A673 (cell line): ENCODE measurements at regions not wholly inside any gene's neighbourhood (a gene's known extent, or its start where the extent isn't known, plus 50 kb on each side); places are given as distances from the start of the nearest gene placed in this dataset.
A peak's percentile ranks its signal among the peaks of the same experiment; 100 is the strongest.

ENCODE experiments used
- BruUV-seq: library from RNA; stranded (reverse); fragments of 400-500 nt; replicated peaks from 2 replicates; lab custom pipeline; 2021; lab: Mats Ljungman, UMichigan
- CTCF ChIA-PET: fragments of 300-600 bp; sonication (Branson Sonifier 250); formaldehyde crosslinking; loops from one replicate; lab custom pipeline; 2022; ENCODE audit warnings: antibody characterized with exemption; lab: Charles Lee
- POLR2A ChIA-PET: fragments of 300-600 bp; sonication (Branson Sonifier 250); formaldehyde crosslinking; loops from one replicate; lab custom pipeline; 2022; ENCODE audit warnings: antibody characterized with exemption; ENCODE audit not compliant: low non-redundant PET; lab: Charles Lee
- DNase-seq: peaks from one replicate; pipeline ENCODE4 v3.0.0-alpha.2; 2015; ENCODE audit warnings: low spot score
- H3K27ac ChIP-seq: fragments of 200-600 bp; sonication (generic); 2 replicates; pipeline ENCODE4 v1.5.1; 2016; ENCODE audit warnings: mixed run types, low read depth, mild to moderate bottlenecking, mixed read lengths, antibody characterized with exemption, low read length; ENCODE audit not compliant: poor library complexity, severe bottlenecking
- H3K27me3 ChIP-seq: fragments of 200-600 bp; sonication (generic); replicated peaks from 2 replicates; pipeline ENCODE4 v1.6.1; 2017; ENCODE audit warnings: mixed run types, low read depth, mild to moderate bottlenecking, mixed read lengths, antibody characterized with exemption, low read length; ENCODE audit not compliant: insufficient read depth, poor library complexity
- H3K36me3 ChIP-seq: fragments of 200-600 bp; sonication (generic); 2 replicates; pipeline ENCODE4 v1.6.1; 2016; ENCODE audit warnings: mixed run types, mild to moderate bottlenecking, mixed read lengths, antibody characterized with exemption, low read length; ENCODE audit not compliant: insufficient read depth, poor library complexity, severe bottlenecking
- H3K4me1 ChIP-seq: fragments of 200-600 bp; sonication (generic); 2 replicates; pipeline ENCODE4 v1.6.1; 2017; ENCODE audit warnings: mixed run types, mild to moderate bottlenecking, mixed read lengths, antibody characterized with exemption, low read length; ENCODE audit not compliant: insufficient read depth, poor library complexity, severe bottlenecking
- H3K4me3 ChIP-seq: fragments of 200-600 bp; sonication (generic); 2 replicates; pipeline ENCODE4 v1.5.1; 2016; ENCODE audit warnings: low read depth, mixed run types, mild to moderate bottlenecking, mixed read lengths, low read length; ENCODE audit not compliant: poor library complexity, severe bottlenecking
- H3K9me3 ChIP-seq: fragments of 200-600 bp; sonication (generic); 2 replicates; pipeline ENCODE4 v1.6.1; 2016; ENCODE audit warnings: mixed run types, low read depth, mild to moderate bottlenecking, mixed read lengths, antibody characterized with exemption, low read length; ENCODE audit not compliant: poor library complexity, severe bottlenecking
- CTCF ChIP-seq: fragments of 300-800, 200-600 bp; sonication (generic); conservative IDR thresholded peaks from 2 replicates; pipeline ENCODE4 v1.5.1; 2017; ENCODE audit warnings: low read depth, mild to moderate bottlenecking, antibody characterized with exemption, low read length, moderate library complexity, mixed read lengths
- EZH2 ChIP-seq: fragments of 200-600 bp; sonication (generic); IDR thresholded peaks from 2 replicates; pipeline ENCODE4 v1.6.1; 2017; ENCODE audit warnings: borderline replicate concordance, low read depth, mild to moderate bottlenecking, mixed read lengths, antibody characterized with exemption, low read length; ENCODE audit not compliant: poor library complexity, severe bottlenecking
- intact Hi-C: fragments of 100-400 bp; cut with micrococcal nuclease; formaldehyde crosslinking; loops from one replicate; pipeline ENCODE4 v1.10.0; 2022; ENCODE audit not compliant: unreplicated experiment

- intact Hi-C loops = no loop called here
- Histone ChIP-seq H3K4me3 (no peak overlapping the region), H3K36me3 (no peaks in the 10 kb centered on the region), H3K27ac (no peak overlapping the region), H3K4me1 (peaks cover 33% of the 10 kb centered on the region), H3K27me3 (no peaks in the 10 kb centered on the region), H3K9me3 (no peaks in the 10 kb centered on the region)
- TF ChIP-seq EZH2 (no peak), CTCF (no peak)
- no TSS peak for BruUV-seq
- CTCF ChIA-PET = no interaction called here
- POLR2A ChIA-PET = no interaction called here
- peak; percentile 24 for DNase-seq
These were observed 593.9 kb downstream of the TUSC7 start for GRCh38 chr3:117303443-117303842.

GRCh38 chr3:117304681-117305080 is 595.1 kb downstream of the TUSC7 start:
- Histone ChIP-seq H3K4me3 (no peak overlapping the region), H3K27ac (no peak overlapping the region), H3K36me3 (no peaks in the 10 kb centered on the region), H3K9me3 (no peaks in the 10 kb centered on the region), H3K27me3 (no peaks in the 10 kb centered on the region), H3K4me1 (peaks cover 41% of the 10 kb centered on the region)
- TF ChIP-seq CTCF = no peak
- TF ChIP-seq EZH2 = no peak
- BruUV-seq = no TSS peak
- ChIA-PET POLR2A (no interaction called here), CTCF (no interaction called here)
- intact Hi-C loops = no loop called here
- DNase-seq = no peak

- Histone ChIP-seq H3K36me3 (no peaks in the 10 kb centered on the region), H3K27me3 (no peaks in the 10 kb centered on the region), H3K9me3 (no peaks in the 10 kb centered on the region), H3K27ac (no peak overlapping the region), H3K4me3 (no peak overlapping the region), H3K4me1 (peaks cover 41% of the 10 kb centered on the region)
- DNase-seq = no peak
- POLR2A ChIA-PET = no interaction called here
- CTCF ChIA-PET = no interaction called here
- BruUV-seq = no TSS peak
- no peak for TF ChIP-seq CTCF
- no peak for TF ChIP-seq EZH2
- intact Hi-C loops = no loop called here
These were observed 596.1 kb downstream of the TUSC7 start for GRCh38 chr3:117305681-117306080.
